ENCODE measurements at regions not wholly inside any gene's neighbourhood (a gene's known extent, or its start where the extent isn't known, plus 50 kb on each side); places are given as distances from the start of the nearest gene placed in this dataset.

GRCh38 chr6:91521999-91522398, 935.1 kb upstream of the MAP3K7 start:
- TF ChIP-seq POLR2A (IDR thresholded peaks at IDR 0.05) (no peak), CTCF (IDR thresholded peaks at IDR 0.05) (no peak), POLR2AphosphoS5 (IDR thresholded peaks at IDR 0.05) (no peak)
- Histone ChIP-seq H3K4me1 (no peaks in the 10 kb centered on the region), H3K4me3 (no peak overlapping the region), H3K36me3 (no peaks in the 10 kb centered on the region), H3K27me3 (no peaks in the 10 kb centered on the region), H3K9me3 (no peaks in the 10 kb centered on the region), H3K27ac (no peak overlapping the region)
- DNase-seq (ENCODE audit: low spot score in 2 of 2), result no peak
- intact Hi-C loops (cut with DNase I; ENCODE audit: low total_unique reads), result no loop called here

GRCh38 chr6:91509711-91510110, 922.8 kb upstream of the MAP3K7 start:
- Histone ChIP-seq H3K27me3 (no peaks in the 10 kb centered on the region), H3K4me3 (no peak overlapping the region), H3K4me1 (no peaks in the 10 kb centered on the region), H3K36me3 (no peaks in the 10 kb centered on the region), H3K9me3 (no peaks in the 10 kb centered on the region), H3K27ac (no peak overlapping the region)
- intact Hi-C loops (cut with DNase I; ENCODE audit: low total_unique reads), result no loop called here
- no peak for DNase-seq (ENCODE audit: low spot score in 2 of 2)
- no peak for TF ChIP-seq POLR2AphosphoS5 (IDR thresholded peaks at IDR 0.05)

GRCh38 chr6:91509039-91509438, 922.2 kb upstream of the MAP3K7 start:
- no peak for DNase-seq (ENCODE audit: low spot score in 2 of 2)
- H3K36me3 ChIP-seq, result no peaks in the 10 kb centered on the region
- no peak for TF ChIP-seq POLR2AphosphoS5 (IDR thresholded peaks at IDR 0.05)
- TF ChIP-seq CTCF (IDR thresholded peaks at IDR 0.05), result no peak
- no peak for TF ChIP-seq POLR2A (IDR thresholded peaks at IDR 0.05)
- no peaks in the 10 kb centered on the region for H3K4me1 ChIP-seq
- H3K9me3 ChIP-seq, result no peaks in the 10 kb centered on the region
- no peaks in the 10 kb centered on the region for H3K27me3 ChIP-seq
- intact Hi-C loops (cut with DNase I; ENCODE audit: low total_unique reads), result no loop called here
- no peak overlapping the region for H3K27ac ChIP-seq
- no peak overlapping the region for H3K4me3 ChIP-seq

GRCh38 chr6:91506509-91506908, 919.6 kb upstream of the MAP3K7 start:
- intact Hi-C loops (cut with DNase I; ENCODE audit: low total_unique reads), result no loop called here
- H3K4me3 ChIP-seq, result no peak overlapping the region
- H3K27ac ChIP-seq, result no peak overlapping the region
- H3K36me3 ChIP-seq, result no peaks in the 10 kb centered on the region
- no peaks in the 10 kb centered on the region for H3K9me3 ChIP-seq
- H3K27me3 ChIP-seq, result no peaks in the 10 kb centered on the region
- DNase-seq (ENCODE audit: low spot score in 2 of 2), result no peak
- no peaks in the 10 kb centered on the region for H3K4me1 ChIP-seq
- TF ChIP-seq POLR2AphosphoS5 (IDR thresholded peaks at IDR 0.05) (no peak), POLR2A (IDR thresholded peaks at IDR 0.05) (no peak), CTCF (IDR thresholded peaks at IDR 0.05) (no peak)

- no peaks in the 10 kb centered on the region for H3K4me1 ChIP-seq
- no peak for DNase-seq (ENCODE audit: low spot score in 2 of 2)
- TF ChIP-seq CTCF (IDR thresholded peaks at IDR 0.05) (no peak), POLR2A (IDR thresholded peaks at IDR 0.05) (no peak), POLR2AphosphoS5 (IDR thresholded peaks at IDR 0.05) (no peak)
- intact Hi-C loops (cut with DNase I; ENCODE audit: low total_unique reads), result no loop called here
- no peaks in the 10 kb centered on the region for H3K9me3 ChIP-seq
- H3K27me3 ChIP-seq, result no peaks in the 10 kb centered on the region
- H3K27ac ChIP-seq, result no peak overlapping the region
- no peak overlapping the region for H3K4me3 ChIP-seq
- no peaks in the 10 kb centered on the region for H3K36me3 ChIP-seq
These were observed 918.3 kb upstream of the MAP3K7 start for GRCh38 chr6:91505199-91505598.

- TF ChIP-seq POLR2A (IDR thresholded peaks at IDR 0.05), result no peak
- no peak for TF ChIP-seq POLR2AphosphoS5 (IDR thresholded peaks at IDR 0.05)
- no peak for TF ChIP-seq CTCF (IDR thresholded peaks at IDR 0.05)
- no peak overlapping the region for H3K27ac ChIP-seq
- H3K4me1 ChIP-seq, result no peaks in the 10 kb centered on the region
- DNase-seq (ENCODE audit: low spot score in 2 of 2), result no peak
- intact Hi-C loops (cut with DNase I; ENCODE audit: low total_unique reads), result no loop called here
- H3K4me3 ChIP-seq, result no peak overlapping the region
- H3K27me3 ChIP-seq, result no peaks in the 10 kb centered on the region
- H3K9me3 ChIP-seq, result no peaks in the 10 kb centered on the region
- H3K36me3 ChIP-seq, result no peaks in the 10 kb centered on the region
These were observed 915.1 kb upstream of the MAP3K7 start for GRCh38 chr6:91501930-91502329.

Data from breast epithelium (tissue), 4 donors.